Liver (tissue), 7 donors: ENCODE measurements at regions not wholly inside any gene's neighbourhood (a gene's known extent, or its start where the extent isn't known, plus 50 kb on each side); places are given as distances from the start of the nearest gene placed in this dataset.

Source experiments
- DNase-seq: peaks from one replicate; pipeline ENCODE4 v3.0.0-alpha.2; 2017; ENCODE audit warnings: low spot score
- H3K27ac ChIP-seq, 2 donors: one replicate each; pipeline ENCODE4 v1.7.0; 2013; ENCODE audit warnings: inconsistent platforms in 2 of 2, low read length in 2 of 2, control low read depth in 1 of 2, low read depth in 1 of 2, mild to moderate bottlenecking in 1 of 2
- H3K27me3 ChIP-seq, 4 donors: one replicate each; pipeline versions ENCODE4 v1.6.1 to v1.7.0; 2013; ENCODE audit warnings: low read length in 3 of 4, inconsistent platforms in 1 of 4, mild to moderate bottlenecking in 1 of 4, moderate library complexity in 1 of 4; ENCODE audit not compliant: control insufficient read depth in 4 of 4, insufficient read depth in 4 of 4
- H3K36me3 ChIP-seq, 4 donors: one replicate each; pipeline versions ENCODE4 v1.6.1 to v1.7.0; 2013; ENCODE audit warnings: low read length in 3 of 4, mild to moderate bottlenecking in 3 of 4, low read depth in 1 of 4, moderate library complexity in 1 of 4; ENCODE audit not compliant: control insufficient read depth in 4 of 4, insufficient read depth in 3 of 4
- H3K4me1 ChIP-seq, 4 donors: one replicate each; pipeline versions ENCODE4 v1.6.1 to v1.7.0; 2013; ENCODE audit warnings: low read length in 3 of 4, mild to moderate bottlenecking in 3 of 4, moderate library complexity in 1 of 4; ENCODE audit not compliant: control insufficient read depth in 4 of 4, insufficient read depth in 4 of 4
- H3K4me3 ChIP-seq, 3 donors: one replicate each; pipeline versions ENCODE4 v1.6.1 to v1.7.0; 2013; ENCODE audit warnings: low read length in 3 of 3, control low read depth in 1 of 3, low read depth in 1 of 3, mild to moderate bottlenecking in 1 of 3
- H3K9ac ChIP-seq, 2 donors: one replicate each; pipeline ENCODE4 v1.7.0; 2013; ENCODE audit warnings: low read length in 2 of 2, mild to moderate bottlenecking in 2 of 2, moderate library complexity in 2 of 2, control low read depth in 1 of 2, low read depth in 1 of 2
- H3K9me3 ChIP-seq, 4 donors: one replicate each; pipeline versions ENCODE4 v1.6.1 to v1.7.0; 2013; ENCODE audit warnings: low read length in 3 of 4; ENCODE audit not compliant: control insufficient read depth in 4 of 4
- EGR1 ChIP-seq, 2 donors: IDR thresholded peaks; 2 replicates each; pipeline ENCODE4 v1.6.1; 2016 to 2018; ENCODE audit warnings: antibody characterized with exemption in 2 of 2, low read depth in 2 of 2
- FOXA1 ChIP-seq: IDR thresholded peaks from 2 replicates; pipeline ENCODE4 v1.6.1; 2016; ENCODE audit warnings: antibody characterized with exemption
- FOXA2 ChIP-seq: IDR thresholded peaks from 2 replicates; pipeline ENCODE4 v1.6.1; 2016; ENCODE audit warnings: antibody characterized with exemption
- HNF4A ChIP-seq, 2 donors: conservative IDR thresholded peaks; 2 replicates each; pipeline ENCODE4 v1.6.1; 2016; ENCODE audit warnings: antibody characterized with exemption in 2 of 2, mild to moderate bottlenecking in 2 of 2
- HNF4G ChIP-seq: IDR thresholded peaks from 2 replicates; pipeline ENCODE4 v1.6.1; 2016; ENCODE audit warnings: antibody characterized with exemption
- NR2F2 ChIP-seq: IDR thresholded peaks from 2 replicates; pipeline ENCODE4 v1.6.1; 2016; ENCODE audit warnings: antibody characterized with exemption
- RAD21 ChIP-seq, 2 donors: IDR thresholded peaks; 2 replicates each; pipeline ENCODE4 v1.6.1; 2016; ENCODE audit warnings: antibody characterized with exemption in 2 of 2, mild to moderate bottlenecking in 2 of 2
- RXRA ChIP-seq, 2 donors: IDR thresholded peaks; 2 replicates each; pipeline ENCODE4 v1.6.1; 2017 to 2018; ENCODE audit warnings: antibody characterized with exemption in 2 of 2, mild to moderate bottlenecking in 1 of 2
- SP1 ChIP-seq: IDR thresholded peaks from 2 replicates; pipeline ENCODE4 v1.6.1; 2018; ENCODE audit warnings: antibody characterized with exemption, mild to moderate bottlenecking
- TAF1 ChIP-seq: conservative IDR thresholded peaks from 2 replicates; pipeline ENCODE4 v1.6.1; 2016; ENCODE audit warnings: antibody characterized with exemption, mild to moderate bottlenecking
- YY1 ChIP-seq: IDR thresholded peaks from 2 replicates; pipeline ENCODE4 v1.6.1; 2016; ENCODE audit warnings: antibody characterized with exemption, mild to moderate bottlenecking
- TF ChIP-seq, protein P1 (sequence below): fragments of 150-350 bp; IDR thresholded peaks from 2 replicates; pipeline ENCODE4 v1.5.1; 2017; ENCODE audit warnings: improper control_type of control experiment, low read depth, low read length; ENCODE audit not compliant: missing input control
- TF ChIP-seq, protein P2 (sequence below): IDR thresholded peaks from 2 replicates; pipeline ENCODE4 v1.6.1; 2016; ENCODE audit warnings: antibody characterized with exemption, mild to moderate bottlenecking
- TF ChIP-seq, protein P3 (sequence below): IDR thresholded peaks from 2 replicates; pipeline ENCODE4 v1.6.1; 2016; ENCODE audit warnings: antibody characterized with exemption
- TF ChIP-seq, protein P4 (sequence below): IDR thresholded peaks from 2 replicates; pipeline ENCODE4 v1.6.1; 2016; ENCODE audit warnings: antibody characterized with exemption
- donor health status: healthy.
- donor health status: healthy.
- donor health status: healthy.
- donor health status: healthy.

DNA sequence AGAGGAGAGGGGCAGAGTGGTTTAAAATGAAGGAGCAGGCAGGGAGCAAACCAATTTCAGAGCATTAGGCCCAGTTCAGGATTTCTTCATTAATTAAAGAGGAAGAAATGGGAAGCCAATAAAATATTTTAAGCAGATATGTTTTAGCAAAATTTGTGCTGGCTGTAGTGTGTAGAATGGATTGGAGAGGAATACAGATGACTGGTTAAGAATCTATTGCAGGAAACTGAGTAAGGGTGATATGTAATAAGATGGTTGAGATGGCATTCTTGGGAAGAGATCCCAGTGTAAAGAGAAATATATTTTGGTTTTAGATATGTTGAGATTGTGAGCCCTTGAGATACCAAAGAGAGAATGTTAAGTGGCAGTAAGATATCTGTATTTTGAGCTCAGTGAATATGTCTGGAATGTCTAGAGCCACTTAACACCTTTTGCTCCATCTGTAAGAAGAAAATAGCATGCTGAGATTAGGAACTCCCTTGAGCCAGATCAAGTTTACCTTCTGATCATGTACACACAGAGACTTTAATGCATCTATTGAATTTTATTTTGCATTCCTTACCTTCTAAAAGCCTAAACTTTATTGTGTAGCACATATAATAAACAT is 79.5 kb upstream of the SLC27A6 start:
- Histone ChIP-seq H3K4me3 (no peak overlapping the region), H3K27me3 (no peaks in the 10 kb centered on the region), H3K36me3 (no peaks in the 10 kb centered on the region), H3K9me3 (no peaks in the 10 kb centered on the region), H3K9ac (no peak overlapping the region), H3K27ac (no peak overlapping the region), H3K4me1 (no peaks in the 10 kb centered on the region)
- TF ChIP-seq YY1 (no peak), FOXA1 (no peak), RAD21 (IDR thresholded peaks at IDR 0.05) (no peak), TAF1 (no peak), RXRA (IDR thresholded peaks at IDR 0.05) (no peak), FOXA2 (no peak), HNF4A (conservative IDR thresholded peaks at IDR 0.05) (no peak), HNF4G (no peak), SP1 (no peak), NR2F2 (no peak), EGR1 (IDR thresholded peaks at IDR 0.05; ENCODE audit: low read depth in 2 of 2) (no peak)
- TF ChIP-seq, protein P1, sequence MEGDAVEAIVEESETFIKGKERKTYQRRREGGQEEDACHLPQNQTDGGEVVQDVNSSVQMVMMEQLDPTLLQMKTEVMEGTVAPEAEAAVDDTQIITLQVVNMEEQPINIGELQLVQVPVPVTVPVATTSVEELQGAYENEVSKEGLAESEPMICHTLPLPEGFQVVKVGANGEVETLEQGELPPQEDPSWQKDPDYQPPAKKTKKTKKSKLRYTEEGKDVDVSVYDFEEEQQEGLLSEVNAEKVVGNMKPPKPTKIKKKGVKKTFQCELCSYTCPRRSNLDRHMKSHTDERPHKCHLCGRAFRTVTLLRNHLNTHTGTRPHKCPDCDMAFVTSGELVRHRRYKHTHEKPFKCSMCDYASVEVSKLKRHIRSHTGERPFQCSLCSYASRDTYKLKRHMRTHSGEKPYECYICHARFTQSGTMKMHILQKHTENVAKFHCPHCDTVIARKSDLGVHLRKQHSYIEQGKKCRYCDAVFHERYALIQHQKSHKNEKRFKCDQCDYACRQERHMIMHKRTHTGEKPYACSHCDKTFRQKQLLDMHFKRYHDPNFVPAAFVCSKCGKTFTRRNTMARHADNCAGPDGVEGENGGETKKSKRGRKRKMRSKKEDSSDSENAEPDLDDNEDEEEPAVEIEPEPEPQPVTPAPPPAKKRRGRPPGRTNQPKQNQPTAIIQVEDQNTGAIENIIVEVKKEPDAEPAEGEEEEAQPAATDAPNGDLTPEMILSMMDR = no peak
- TF ChIP-seq, protein P2, sequence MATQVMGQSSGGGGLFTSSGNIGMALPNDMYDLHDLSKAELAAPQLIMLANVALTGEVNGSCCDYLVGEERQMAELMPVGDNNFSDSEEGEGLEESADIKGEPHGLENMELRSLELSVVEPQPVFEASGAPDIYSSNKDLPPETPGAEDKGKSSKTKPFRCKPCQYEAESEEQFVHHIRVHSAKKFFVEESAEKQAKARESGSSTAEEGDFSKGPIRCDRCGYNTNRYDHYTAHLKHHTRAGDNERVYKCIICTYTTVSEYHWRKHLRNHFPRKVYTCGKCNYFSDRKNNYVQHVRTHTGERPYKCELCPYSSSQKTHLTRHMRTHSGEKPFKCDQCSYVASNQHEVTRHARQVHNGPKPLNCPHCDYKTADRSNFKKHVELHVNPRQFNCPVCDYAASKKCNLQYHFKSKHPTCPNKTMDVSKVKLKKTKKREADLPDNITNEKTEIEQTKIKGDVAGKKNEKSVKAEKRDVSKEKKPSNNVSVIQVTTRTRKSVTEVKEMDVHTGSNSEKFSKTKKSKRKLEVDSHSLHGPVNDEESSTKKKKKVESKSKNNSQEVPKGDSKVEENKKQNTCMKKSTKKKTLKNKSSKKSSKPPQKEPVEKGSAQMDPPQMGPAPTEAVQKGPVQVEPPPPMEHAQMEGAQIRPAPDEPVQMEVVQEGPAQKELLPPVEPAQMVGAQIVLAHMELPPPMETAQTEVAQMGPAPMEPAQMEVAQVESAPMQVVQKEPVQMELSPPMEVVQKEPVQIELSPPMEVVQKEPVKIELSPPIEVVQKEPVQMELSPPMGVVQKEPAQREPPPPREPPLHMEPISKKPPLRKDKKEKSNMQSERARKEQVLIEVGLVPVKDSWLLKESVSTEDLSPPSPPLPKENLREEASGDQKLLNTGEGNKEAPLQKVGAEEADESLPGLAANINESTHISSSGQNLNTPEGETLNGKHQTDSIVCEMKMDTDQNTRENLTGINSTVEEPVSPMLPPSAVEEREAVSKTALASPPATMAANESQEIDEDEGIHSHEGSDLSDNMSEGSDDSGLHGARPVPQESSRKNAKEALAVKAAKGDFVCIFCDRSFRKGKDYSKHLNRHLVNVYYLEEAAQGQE = no peak
- TF ChIP-seq, protein P3, sequence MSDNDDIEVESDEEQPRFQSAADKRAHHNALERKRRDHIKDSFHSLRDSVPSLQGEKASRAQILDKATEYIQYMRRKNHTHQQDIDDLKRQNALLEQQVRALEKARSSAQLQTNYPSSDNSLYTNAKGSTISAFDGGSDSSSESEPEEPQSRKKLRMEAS = no peak
- TF ChIP-seq, protein P4, sequence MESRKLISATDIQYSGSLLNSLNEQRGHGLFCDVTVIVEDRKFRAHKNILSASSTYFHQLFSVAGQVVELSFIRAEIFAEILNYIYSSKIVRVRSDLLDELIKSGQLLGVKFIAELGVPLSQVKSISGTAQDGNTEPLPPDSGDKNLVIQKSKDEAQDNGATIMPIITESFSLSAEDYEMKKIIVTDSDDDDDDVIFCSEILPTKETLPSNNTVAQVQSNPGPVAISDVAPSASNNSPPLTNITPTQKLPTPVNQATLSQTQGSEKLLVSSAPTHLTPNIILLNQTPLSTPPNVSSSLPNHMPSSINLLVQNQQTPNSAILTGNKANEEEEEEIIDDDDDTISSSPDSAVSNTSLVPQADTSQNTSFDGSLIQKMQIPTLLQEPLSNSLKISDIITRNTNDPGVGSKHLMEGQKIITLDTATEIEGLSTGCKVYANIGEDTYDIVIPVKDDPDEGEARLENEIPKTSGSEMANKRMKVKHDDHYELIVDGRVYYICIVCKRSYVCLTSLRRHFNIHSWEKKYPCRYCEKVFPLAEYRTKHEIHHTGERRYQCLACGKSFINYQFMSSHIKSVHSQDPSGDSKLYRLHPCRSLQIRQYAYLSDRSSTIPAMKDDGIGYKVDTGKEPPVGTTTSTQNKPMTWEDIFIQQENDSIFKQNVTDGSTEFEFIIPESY = no peak
- DNase-seq = no peak

DNA sequence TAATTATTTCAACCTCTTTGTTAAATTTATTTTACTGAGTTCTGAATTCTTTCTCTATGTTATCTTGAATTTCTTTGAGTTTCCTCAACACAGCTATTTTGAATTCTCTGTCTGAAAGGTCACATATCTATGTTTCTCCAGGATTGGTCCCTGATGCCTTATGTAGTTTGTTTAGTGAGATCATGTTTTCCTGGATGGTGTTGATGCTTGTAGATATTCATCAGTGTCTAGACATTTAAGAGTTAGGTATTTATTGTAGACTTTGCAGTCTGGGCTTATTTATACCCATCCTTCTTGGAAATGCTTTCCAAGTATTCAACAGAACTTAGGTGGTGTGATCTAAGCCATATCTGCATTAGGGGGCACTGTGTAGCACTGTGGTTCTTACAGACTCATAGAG is 70.2 kb upstream of the SLC27A6 start:
- Histone ChIP-seq H3K4me1 (no peaks in the 10 kb centered on the region), H3K27me3 (no peaks in the 10 kb centered on the region), H3K4me3 (no peak overlapping the region), H3K27ac (no peak overlapping the region), H3K36me3 (no peaks in the 10 kb centered on the region), H3K9ac (no peak overlapping the region), H3K9me3 (no peaks in the 10 kb centered on the region)
- TF ChIP-seq, protein P2 = no peak
- TF ChIP-seq TAF1 (no peak), FOXA1 (no peak)
- DNase-seq = no peak
